Endodermal cell (in vitro differentiated cells): ENCODE measurements at regions not wholly inside any gene's neighbourhood (a gene's known extent, or its start where the extent isn't known, plus 50 kb on each side); places are given as distances from the start of the nearest gene placed in this dataset.

Experiments
- DNase-seq: peaks from one replicate; pipeline ENCODE4 v3.0.0-alpha.2; 2017
- H3K27ac ChIP-seq: 2 replicates; pipeline ENCODE4 v1.5.1; 2013; ENCODE audit warnings: mild to moderate bottlenecking, low read depth, low read length, moderate library complexity
- H3K27me3 ChIP-seq: 2 replicates; pipeline ENCODE4 v1.6.1; 2013; ENCODE audit warnings: mild to moderate bottlenecking, low read length, moderate library complexity; ENCODE audit not compliant: insufficient read depth, control insufficient read depth, poor library complexity, severe bottlenecking
- H3K36me3 ChIP-seq: 2 replicates; pipeline ENCODE4 v1.7.0; 2013; ENCODE audit warnings: mild to moderate bottlenecking, low read length, moderate library complexity; ENCODE audit not compliant: control insufficient read depth, insufficient read depth
- H3K4me1 ChIP-seq: one replicate; pipeline ENCODE4 v1.7.0; 2013; ENCODE audit warnings: low read length; ENCODE audit not compliant: control insufficient read depth, insufficient read depth
- H3K4me3 ChIP-seq: 2 replicates; pipeline ENCODE4 v1.5.1; 2013; ENCODE audit warnings: mild to moderate bottlenecking, low read length, moderate library complexity
- H3K9ac ChIP-seq: 2 replicates; pipeline ENCODE4 v1.6.1; 2013; ENCODE audit warnings: mild to moderate bottlenecking, low read length, moderate library complexity; ENCODE audit not compliant: poor library complexity, severe bottlenecking; ENCODE audit errors: extremely low read depth
- H3K9me3 ChIP-seq: 2 replicates; pipeline ENCODE4 v1.6.1; 2013; ENCODE audit warnings: mild to moderate bottlenecking, low read length, moderate library complexity; ENCODE audit not compliant: control insufficient read depth
- H3K27ac Mint-ChIP-seq: 2 replicates; pipeline ENCODE4 v1.8.0; 2020; ENCODE audit warnings: mixed read lengths
- H3K27me3 Mint-ChIP-seq: 2 replicates; pipeline ENCODE4 v1.8.0; 2021; ENCODE audit warnings: mild to moderate bottlenecking, mixed read lengths; ENCODE audit not compliant: insufficient read depth
- H3K36me3 Mint-ChIP-seq: 2 replicates; pipeline ENCODE4 v1.8.0; 2020; ENCODE audit warnings: low read depth, mixed read lengths
- H3K4me1 Mint-ChIP-seq: 2 replicates; pipeline ENCODE4 v1.8.0; 2020; ENCODE audit warnings: mixed read lengths
- H3K4me3 Mint-ChIP-seq: 2 replicates; pipeline ENCODE4 v1.8.0; 2020; ENCODE audit warnings: mild to moderate bottlenecking, moderate library complexity, mixed read lengths
- H3K9me3 Mint-ChIP-seq: 2 replicates; pipeline ENCODE4 v1.8.0; 2020; ENCODE audit warnings: mild to moderate bottlenecking, mixed read lengths
- CTCF ChIP-seq: fragments of 200-600 bp; sonication (generic); conservative IDR thresholded peaks from 2 replicates; pipeline ENCODE4 v1.5.0; 2021; ENCODE audit warnings: antibody characterized with exemption, mild to moderate bottlenecking
- whole genome bisulfite sequencing, 2 experiments: methylation state at CpG; one replicate each; pipeline versions ENCODE4 v1.1.5 to v1.1.7; 2013; ENCODE audit warnings: missing lambda C conversion rate in 2 of 2, mixed read lengths in 1 of 2; ENCODE audit not compliant: insufficient coverage in 1 of 2, insufficient read length in 1 of 2; 5-methylcytosine and 5-hydroxymethylcytosine counted together

GRCh38 chr2:161044921-161045320 is 115.3 kb upstream of the TANK start:
- no peak overlapping the region for H3K9ac ChIP-seq
- WGBS, 2 experiments = 88% methylated on average over 1 of the region's 1 CpG; no CpG with 5 or more reads in 1 of the 2 experiments
- H3K4me3 Mint-ChIP-seq = no peak overlapping the region
- H3K4me1 Mint-ChIP-seq = peaks cover 7% of the 10 kb centered on the region
- no peaks in the 10 kb centered on the region for H3K36me3 ChIP-seq
- H3K27ac ChIP-seq = no peak overlapping the region
- H3K9me3 ChIP-seq = no peaks in the 10 kb centered on the region
- no peaks in the 10 kb centered on the region for H3K36me3 Mint-ChIP-seq
- no peak for DNase-seq
- no peaks in the 10 kb centered on the region for H3K27me3 Mint-ChIP-seq
- no peaks in the 10 kb centered on the region for H3K4me1 ChIP-seq
- no peaks in the 10 kb centered on the region for H3K9me3 Mint-ChIP-seq
- no peak overlapping the region for H3K4me3 ChIP-seq
- H3K27ac Mint-ChIP-seq = no peak overlapping the region
- H3K27me3 ChIP-seq = no peaks in the 10 kb centered on the region
- no peak for TF ChIP-seq CTCF

- H3K27me3 ChIP-seq = no peaks in the 10 kb centered on the region
- Mint-ChIP-seq H3K27ac (no peak overlapping the region), H3K4me1 (peaks cover 7% of the 10 kb centered on the region), H3K9me3 (no peaks in the 10 kb centered on the region), H3K4me3 (no peak overlapping the region), H3K36me3 (no peaks in the 10 kb centered on the region), H3K27me3 (no peaks in the 10 kb centered on the region)
- H3K27ac ChIP-seq = no peak overlapping the region
- H3K4me3 ChIP-seq = no peak overlapping the region
- 100% methylated on average over 1 of the region's 1 CpG; no CpG with 5 or more reads in 1 of the 2 experiments for WGBS, 2 experiments
- no peak for TF ChIP-seq CTCF
- no peak for DNase-seq
- H3K9me3 ChIP-seq = no peaks in the 10 kb centered on the region
- H3K4me1 ChIP-seq = no peaks in the 10 kb centered on the region
- no peak overlapping the region for H3K9ac ChIP-seq
- no peaks in the 10 kb centered on the region for H3K36me3 ChIP-seq
Observed at GRCh38 chr2:161045726-161046125, 114.5 kb upstream of the TANK start.

- no peak overlapping the region for H3K4me3 Mint-ChIP-seq
- H3K4me1 ChIP-seq = no peaks in the 10 kb centered on the region
- H3K27me3 Mint-ChIP-seq = peaks cover 3% of the 10 kb centered on the region
- no peaks in the 10 kb centered on the region for H3K36me3 ChIP-seq
- TF ChIP-seq CTCF = no peak
- H3K4me3 ChIP-seq = no peak overlapping the region
- 91 to 100% methylated on average over 2 of the region's 2 CpGs for WGBS, 2 experiments
- no peak overlapping the region for H3K27ac ChIP-seq
- H3K27ac Mint-ChIP-seq = no peak overlapping the region
- no peaks in the 10 kb centered on the region for H3K9me3 Mint-ChIP-seq
- H3K27me3 ChIP-seq = no peaks in the 10 kb centered on the region
- H3K9ac ChIP-seq = no peak overlapping the region
- DNase-seq = no peak
- no peaks in the 10 kb centered on the region for H3K36me3 Mint-ChIP-seq
- no peaks in the 10 kb centered on the region for H3K9me3 ChIP-seq
- peaks cover 7% of the 10 kb centered on the region for H3K4me1 Mint-ChIP-seq
Observed at GRCh38 chr2:161046876-161047275, 113.4 kb upstream of the TANK start.
